Activated B cell treated with CpG ODN at 0.5 μM for 24 hours (primary cell): ENCODE measurements at regions not wholly inside any gene's neighbourhood (a gene's known extent, or its start where the extent isn't known, plus 50 kb on each side); places are given as distances from the start of the nearest gene placed in this dataset.

Experiments used
- ATAC-seq: fragments of 200-7000 bp; cut with Tn5 transposase; one replicate; pipeline ENCODE4 v1.10.0; 2021; ENCODE audit warnings: low read depth, mild to moderate bottlenecking, moderate library complexity
- CTCF ChIA-PET: fragments of 350-600 bp; sonication (Branson Sonifier 250); formaldehyde crosslinking; loops from one replicate; lab custom pipeline; 2021; ENCODE audit warnings: antibody characterized with exemption; lab: Charles Lee
- POLR2A ChIA-PET: fragments of 350-600 bp; sonication (Branson Sonifier 250); formaldehyde crosslinking; loops from one replicate; lab custom pipeline; 2021; ENCODE audit warnings: antibody characterized with exemption; lab: Charles Lee
- DNase-seq: peaks from one replicate; pipeline ENCODE4 v3.0.0; 2022
- H3K27ac Mint-ChIP-seq: one replicate; pipeline ENCODE4 v1.8.0; 2020; ENCODE audit warnings: mixed read lengths
- H3K27me3 Mint-ChIP-seq: one replicate; pipeline ENCODE4 v1.8.0; 2021; ENCODE audit warnings: mixed read lengths
- H3K36me3 Mint-ChIP-seq: one replicate; pipeline ENCODE4 v1.8.0; 2021; ENCODE audit warnings: low read depth, mixed read lengths
- H3K4me1 Mint-ChIP-seq: one replicate; pipeline ENCODE4 v1.8.0; 2021; ENCODE audit warnings: mixed read lengths
- H3K4me3 Mint-ChIP-seq: one replicate; pipeline ENCODE4 v1.8.0; 2020; ENCODE audit warnings: mild to moderate bottlenecking, mixed read lengths
- H3K9me3 Mint-ChIP-seq: one replicate; pipeline ENCODE4 v1.8.0; 2020; ENCODE audit warnings: mixed read lengths
- CTCF ChIP-seq: fragments of 200-600 bp; IDR thresholded peaks from one replicate; pipeline ENCODE4 v1.8.0; 2022; ENCODE audit warnings: antibody characterized with exemption, mild to moderate bottlenecking
- intact Hi-C: fragments of 100-400 bp; cut with micrococcal nuclease; formaldehyde crosslinking; loops from one replicate; pipeline ENCODE4 v1.15.1; 2024

GRCh38 chr3:66785191-66785909, 212.8 kb upstream of the KBTBD8 start:
- DNase-seq (no peak), ATAC-seq (no peak)
- H3K27ac Mint-ChIP-seq = no peak overlapping the region
- no peaks in the 10 kb centered on the region for H3K9me3 Mint-ChIP-seq
- no peak overlapping the region for H3K4me3 Mint-ChIP-seq
- CTCF ChIA-PET = no interaction called here
- no peaks in the 10 kb centered on the region for H3K4me1 Mint-ChIP-seq
- intact Hi-C loops = no loop called here
- H3K27me3 Mint-ChIP-seq = peaks cover 4% of the 10 kb centered on the region
- no peak for TF ChIP-seq CTCF
- no peaks in the 10 kb centered on the region for H3K36me3 Mint-ChIP-seq
- POLR2A ChIA-PET = no interaction called here

GRCh38 chr3:66789580-66790237, 208.4 kb upstream of the KBTBD8 start:
- Mint-ChIP-seq H3K9me3 (no peaks in the 10 kb centered on the region), H3K27me3 (peaks cover 2% of the 10 kb centered on the region), H3K36me3 (no peaks in the 10 kb centered on the region), H3K27ac (no peak overlapping the region), H3K4me1 (no peaks in the 10 kb centered on the region), H3K4me3 (no peak overlapping the region)
- no peak for TF ChIP-seq CTCF
- DNase-seq (no peak), ATAC-seq (no peak)
- POLR2A ChIA-PET = no interaction called here
- CTCF ChIA-PET = no interaction called here
- intact Hi-C loops = no loop called here

GRCh38 chr3:66792086-66792485, 206.0 kb upstream of the KBTBD8 start:
- CTCF ChIA-PET = interaction anchor here (1.5 kb wide), 1 partner anchor 8 kb away, joined by 3 read pairs; no protein-coding TSS in a partner anchor
- Mint-ChIP-seq H3K4me3 (no peak overlapping the region), H3K36me3 (no peaks in the 10 kb centered on the region), H3K4me1 (no peaks in the 10 kb centered on the region), H3K27ac (no peak overlapping the region), H3K27me3 (peaks cover 8% of the 10 kb centered on the region), H3K9me3 (peaks cover 5% of the 10 kb centered on the region)
- no peak for TF ChIP-seq CTCF
- POLR2A ChIA-PET = no interaction called here
- intact Hi-C loops = no loop called here
- DNase-seq (no peak), ATAC-seq (no peak)

GRCh38 chr3:66795365-66795764, 202.7 kb upstream of the KBTBD8 start:
- ChIA-PET POLR2A (no interaction called here), CTCF (no interaction called here)
- peaks cover 5% of the 10 kb centered on the region for H3K9me3 Mint-ChIP-seq
- no peak for ATAC-seq
- DNase-seq = no peak
- no peaks in the 10 kb centered on the region for H3K36me3 Mint-ChIP-seq
- no peak overlapping the region for H3K4me3 Mint-ChIP-seq
- H3K4me1 Mint-ChIP-seq = no peaks in the 10 kb centered on the region
- intact Hi-C loops = no loop called here
- TF ChIP-seq CTCF = no peak
- peaks cover 23% of the 10 kb centered on the region for H3K27me3 Mint-ChIP-seq
- no peak overlapping the region for H3K27ac Mint-ChIP-seq

GRCh38 chr3:66796343-66796742, 201.8 kb upstream of the KBTBD8 start:
- DNase-seq (no peak), ATAC-seq (no peak)
- TF ChIP-seq CTCF = no peak
- H3K27me3 Mint-ChIP-seq = peaks cover 23% of the 10 kb centered on the region
- H3K4me1 Mint-ChIP-seq = no peaks in the 10 kb centered on the region
- intact Hi-C loops = no loop called here
- no peaks in the 10 kb centered on the region for H3K36me3 Mint-ChIP-seq
- peaks cover 5% of the 10 kb centered on the region for H3K9me3 Mint-ChIP-seq
- CTCF ChIA-PET = no interaction called here
- POLR2A ChIA-PET = no interaction called here
- H3K4me3 Mint-ChIP-seq = no peak overlapping the region
- H3K27ac Mint-ChIP-seq = no peak overlapping the region
